Stomach smooth muscle (tissue), 2 donors: ENCODE measurements at regions not wholly inside any gene's neighbourhood (a gene's known extent, or its start where the extent isn't known, plus 50 kb on each side); places are given as distances from the start of the nearest gene placed in this dataset.

Source experiments
- H3K27ac ChIP-seq: one replicate; pipeline ENCODE4 v1.7.0; 2013; ENCODE audit warnings: mild to moderate bottlenecking, low read length, inconsistent platforms
- H3K27me3 ChIP-seq, 2 donors: one replicate each; pipeline ENCODE4 v1.7.0; 2013; ENCODE audit warnings: low read length in 2 of 2; ENCODE audit not compliant: insufficient read depth in 2 of 2, control insufficient read depth in 1 of 2
- H3K36me3 ChIP-seq, 2 donors: one replicate each; pipeline ENCODE4 v1.7.0; 2013; ENCODE audit warnings: low read length in 2 of 2; ENCODE audit not compliant: control insufficient read depth in 2 of 2, insufficient read depth in 2 of 2
- H3K4me1 ChIP-seq: one replicate; pipeline ENCODE4 v1.7.0; 2013; ENCODE audit warnings: low read length; ENCODE audit not compliant: control insufficient read depth, insufficient read depth
- H3K4me3 ChIP-seq, 2 donors: one replicate each; pipeline ENCODE4 v1.7.0; 2013; ENCODE audit warnings: low read length in 2 of 2
- H3K9ac ChIP-seq, 2 donors: one replicate each; pipeline ENCODE4 v1.7.0; 2013; ENCODE audit warnings: low read length in 2 of 2, mild to moderate bottlenecking in 1 of 2
- H3K9me3 ChIP-seq, 2 donors: one replicate each; pipeline ENCODE4 v1.7.0; 2013; ENCODE audit warnings: low read length in 2 of 2; ENCODE audit not compliant: control insufficient read depth in 2 of 2
- donor health status: healthy.
- donor health status: Pancreatic carcinoma.

DNA sequence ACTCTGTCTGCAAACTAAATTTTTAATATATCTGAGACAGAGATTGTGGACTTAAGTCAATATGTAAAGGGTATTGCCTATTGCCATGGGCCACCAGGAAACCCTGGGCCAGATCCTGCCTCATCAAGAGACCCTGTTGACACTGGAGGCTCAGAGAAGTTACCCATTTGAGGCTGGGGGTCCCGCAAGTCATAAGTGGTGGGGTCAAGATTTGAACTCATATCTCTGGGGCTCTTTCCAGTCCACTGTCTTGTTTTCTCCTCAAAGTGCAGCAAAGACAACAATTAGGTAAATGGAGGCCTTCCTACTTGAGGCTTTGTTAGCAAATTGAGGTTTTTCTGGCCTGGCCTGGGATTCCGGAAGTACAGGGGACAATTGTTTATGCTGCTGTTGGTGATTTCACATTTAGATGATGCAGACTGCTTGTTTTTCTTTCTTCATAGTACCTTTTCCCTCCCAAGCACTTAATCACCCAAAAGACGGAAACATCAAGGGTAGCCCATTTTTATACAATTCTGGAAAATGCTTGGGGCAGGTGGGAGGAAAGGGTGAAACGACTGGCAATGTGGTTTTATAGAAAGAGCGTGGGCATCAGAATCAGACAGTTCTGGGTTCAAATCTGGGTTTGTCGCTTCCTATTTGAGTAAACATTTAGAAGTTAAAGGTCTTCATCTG is 160.0 kb downstream of the SMIM20 start:
- Histone ChIP-seq H3K27me3 (peaks cover 0 to 3% of the 10 kb centered on the region in 2 donors), H3K27ac (no peak overlapping the region), H3K4me3 (no peak overlapping the region), H3K9ac (no peak overlapping the region), H3K36me3 (no peaks in the 10 kb centered on the region), H3K9me3 (peaks cover 0 to 6% of the 10 kb centered on the region in 2 donors), H3K4me1 (no peaks in the 10 kb centered on the region)

GRCh38 chr4:26074712-26075430 is 160.9 kb downstream of the SMIM20 start:
- Histone ChIP-seq H3K9me3 (peaks cover 0 to 6% of the 10 kb centered on the region in 2 donors), H3K4me1 (no peaks in the 10 kb centered on the region), H3K4me3 (no peak overlapping the region), H3K36me3 (no peaks in the 10 kb centered on the region), H3K27ac (no peak overlapping the region), H3K9ac (no peak overlapping the region), H3K27me3 (peaks cover 0 to 3% of the 10 kb centered on the region in 2 donors)

- Histone ChIP-seq H3K27ac (no peak overlapping the region), H3K9me3 (peaks cover 0 to 6% of the 10 kb centered on the region in 2 donors)
Measured at GRCh38 chr4:26075583-26075982, 161.6 kb downstream of the SMIM20 start.

DNA sequence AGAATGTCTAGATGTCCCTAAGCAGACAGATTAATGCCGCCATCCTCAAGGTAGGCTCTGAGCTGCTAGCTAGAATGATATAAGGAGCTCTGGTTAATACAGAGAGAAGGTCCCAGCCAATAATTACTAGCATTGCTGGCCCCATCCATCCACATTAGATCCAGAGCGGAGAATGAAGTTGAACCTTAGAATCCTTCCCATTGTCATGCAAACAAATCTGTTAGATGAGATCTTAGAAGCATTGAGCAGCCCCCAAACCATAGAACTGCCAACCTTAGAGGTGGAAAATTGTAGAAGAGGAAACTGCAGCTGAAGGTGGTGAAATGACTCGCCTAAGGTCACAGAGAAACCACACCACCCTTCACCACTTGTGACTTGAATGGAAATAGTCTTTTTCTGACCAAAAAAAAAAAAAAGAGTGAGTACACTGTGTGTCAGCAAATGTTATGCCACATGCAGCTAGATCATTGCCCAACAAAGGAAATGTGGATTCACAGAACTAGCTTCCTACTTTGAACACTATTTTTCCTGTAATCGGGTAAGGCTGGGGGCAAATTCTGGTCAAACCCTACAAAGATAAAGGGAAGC is 162.1 kb downstream of the SMIM20 start:
- no peak overlapping the region for H3K9ac ChIP-seq
- H3K36me3 ChIP-seq, result no peaks in the 10 kb centered on the region
- H3K4me1 ChIP-seq, result no peaks in the 10 kb centered on the region
- H3K27ac ChIP-seq, result no peak overlapping the region
- peaks cover 0 to 6% of the 10 kb centered on the region in 2 donors for H3K9me3 ChIP-seq
- H3K27me3 ChIP-seq, result peaks cover 0 to 3% of the 10 kb centered on the region in 2 donors
- H3K4me3 ChIP-seq, result no peak overlapping the region

More at GRCh38 chr4:26075583-26075982, 161.6 kb downstream of the SMIM20 start:
- H3K36me3 ChIP-seq, result no peaks in the 10 kb centered on the region
- H3K9ac ChIP-seq, result no peak overlapping the region
- H3K4me1 ChIP-seq, result no peaks in the 10 kb centered on the region
- no peak overlapping the region for H3K4me3 ChIP-seq
- H3K27me3 ChIP-seq, result peaks cover 0 to 3% of the 10 kb centered on the region in 2 donors

GRCh38 chr4:26076896-26077295 is 162.9 kb downstream of the SMIM20 start:
- Histone ChIP-seq H3K27me3 (peaks cover 0 to 3% of the 10 kb centered on the region in 2 donors), H3K9me3 (peaks cover 0 to 6% of the 10 kb centered on the region in 2 donors), H3K9ac (no peak overlapping the region), H3K27ac (no peak overlapping the region), H3K4me1 (no peaks in the 10 kb centered on the region), H3K4me3 (no peak overlapping the region), H3K36me3 (no peaks in the 10 kb centered on the region)

GRCh38 chr4:26077756-26078155 is 163.7 kb downstream of the SMIM20 start:
- no peak overlapping the region for H3K9ac ChIP-seq
- no peaks in the 10 kb centered on the region for H3K4me1 ChIP-seq
- no peaks in the 10 kb centered on the region for H3K36me3 ChIP-seq
- H3K27ac ChIP-seq, result no peak overlapping the region
- no peak overlapping the region for H3K4me3 ChIP-seq
- H3K27me3 ChIP-seq, result peaks cover 0 to 3% of the 10 kb centered on the region in 2 donors
- H3K9me3 ChIP-seq, result peaks cover 0 to 6% of the 10 kb centered on the region in 2 donors

- no peak overlapping the region for H3K4me3 ChIP-seq
- peaks cover 0 to 6% of the 10 kb centered on the region in 2 donors for H3K9me3 ChIP-seq
- H3K4me1 ChIP-seq, result no peaks in the 10 kb centered on the region
- no peaks in the 10 kb centered on the region for H3K36me3 ChIP-seq
- H3K9ac ChIP-seq, result no peak overlapping the region
- peaks cover 0 to 3% of the 10 kb centered on the region in 2 donors for H3K27me3 ChIP-seq
- H3K27ac ChIP-seq, result no peak overlapping the region
Measured at GRCh38 chr4:26080870-26081628, 167.0 kb downstream of the SMIM20 start.

GRCh38 chr4:26081795-26082498 is 167.9 kb downstream of the SMIM20 start:
- Histone ChIP-seq H3K36me3 (no peaks in the 10 kb centered on the region), H3K27ac (no peak overlapping the region), H3K9me3 (peaks cover 0 to 2% of the 10 kb centered on the region in 2 donors), H3K27me3 (peaks cover 0 to 3% of the 10 kb centered on the region in 2 donors), H3K4me3 (no peak overlapping the region), H3K4me1 (no peaks in the 10 kb centered on the region), H3K9ac (no peak overlapping the region)

DNA sequence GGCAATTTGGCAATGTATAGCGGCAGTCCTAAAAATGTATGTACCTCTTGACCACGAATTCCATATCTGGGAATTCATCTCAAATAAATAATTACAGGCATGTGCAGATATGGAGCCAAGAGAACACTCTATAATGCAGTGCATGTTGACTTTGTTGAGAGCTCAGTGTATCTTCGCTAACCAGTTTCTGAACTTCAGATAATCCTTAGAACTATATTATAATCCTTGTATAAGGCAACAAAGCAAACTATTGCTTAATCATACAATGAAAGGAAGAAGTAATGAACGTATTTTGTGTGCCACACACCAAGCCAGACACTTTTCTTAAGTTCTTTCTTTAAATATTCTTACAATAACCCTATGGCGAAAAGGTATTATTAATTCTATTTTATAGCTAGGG is 168.5 kb downstream of the SMIM20 start:
- Histone ChIP-seq H3K36me3 (no peaks in the 10 kb centered on the region), H3K27me3 (peaks cover 0 to 3% of the 10 kb centered on the region in 2 donors), H3K9ac (no peak overlapping the region), H3K4me1 (no peaks in the 10 kb centered on the region), H3K9me3 (no peaks in the 10 kb centered on the region), H3K4me3 (no peak overlapping the region), H3K27ac (no peak overlapping the region)

- no peak overlapping the region for H3K27ac ChIP-seq
- no peaks in the 10 kb centered on the region for H3K27me3 ChIP-seq
- no peaks in the 10 kb centered on the region for H3K4me1 ChIP-seq
- no peaks in the 10 kb centered on the region for H3K9me3 ChIP-seq
- H3K36me3 ChIP-seq, result no peaks in the 10 kb centered on the region
- H3K4me3 ChIP-seq, result no peak overlapping the region
- H3K9ac ChIP-seq, result no peak overlapping the region
Measured at GRCh38 chr4:26083987-26084386, 170.0 kb downstream of the SMIM20 start.
